PC-9 (cell line): ENCODE measurements at regions not wholly inside any gene's neighbourhood (a gene's known extent, or its start where the extent isn't known, plus 50 kb on each side); places are given as distances from the start of the nearest gene placed in this dataset.

Experiments
- EZH2 ChIP-seq: fragments of 200-600 bp; sonication (generic); IDR thresholded peaks from 2 replicates; pipeline ENCODE4 v1.8.0; 2017; ENCODE audit warnings: antibody characterized with exemption, low read depth
- TF ChIP-seq, protein P1 (sequence below): fragments of 200-600 bp; sonication (generic); conservative IDR thresholded peaks from 2 replicates; pipeline ENCODE4 v1.6.1; 2017; ENCODE audit warnings: mixed run types, antibody characterized with exemption, mild to moderate bottlenecking, moderate library complexity

- TF ChIP-seq, protein P1, sequence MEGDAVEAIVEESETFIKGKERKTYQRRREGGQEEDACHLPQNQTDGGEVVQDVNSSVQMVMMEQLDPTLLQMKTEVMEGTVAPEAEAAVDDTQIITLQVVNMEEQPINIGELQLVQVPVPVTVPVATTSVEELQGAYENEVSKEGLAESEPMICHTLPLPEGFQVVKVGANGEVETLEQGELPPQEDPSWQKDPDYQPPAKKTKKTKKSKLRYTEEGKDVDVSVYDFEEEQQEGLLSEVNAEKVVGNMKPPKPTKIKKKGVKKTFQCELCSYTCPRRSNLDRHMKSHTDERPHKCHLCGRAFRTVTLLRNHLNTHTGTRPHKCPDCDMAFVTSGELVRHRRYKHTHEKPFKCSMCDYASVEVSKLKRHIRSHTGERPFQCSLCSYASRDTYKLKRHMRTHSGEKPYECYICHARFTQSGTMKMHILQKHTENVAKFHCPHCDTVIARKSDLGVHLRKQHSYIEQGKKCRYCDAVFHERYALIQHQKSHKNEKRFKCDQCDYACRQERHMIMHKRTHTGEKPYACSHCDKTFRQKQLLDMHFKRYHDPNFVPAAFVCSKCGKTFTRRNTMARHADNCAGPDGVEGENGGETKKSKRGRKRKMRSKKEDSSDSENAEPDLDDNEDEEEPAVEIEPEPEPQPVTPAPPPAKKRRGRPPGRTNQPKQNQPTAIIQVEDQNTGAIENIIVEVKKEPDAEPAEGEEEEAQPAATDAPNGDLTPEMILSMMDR, result no peak
- TF ChIP-seq EZH2, result no peak
These were observed 78.1 kb upstream of the CSF3R start for GRCh38 chr1:36560621-36561360.
